ENCODE measurements at regions not wholly inside any gene's neighbourhood (a gene's known extent, or its start where the extent isn't known, plus 50 kb on each side); places are given as distances from the start of the nearest gene placed in this dataset.
"Not testable (repeated sequence)": the region's sequence is repeated elsewhere in the genome, so short reads cannot be mapped to it uniquely, and the experiment has no call there.

GRCh38 chr3:94647131-94647530 is 584.3 kb downstream of the NSUN3 start (continued):
- TF ChIP-seq E2F6 (IDR thresholded peaks at IDR 0.05), result no peak

- H3K4me3 ChIP-seq (ENCODE audit: extremely low read depth in 1 of 4, insufficient read depth in 2 of 4, low read depth in 3 of 4, low read length in 4 of 4); H4K8ac ChIP-seq (ENCODE audit: extremely low read depth, insufficient read depth, low read length); CTCF ChIA-PET (ENCODE audit: partially characterized antibody); H3K23me2 ChIP-seq (ENCODE audit: low read depth, low read length); H2AK5ac ChIP-seq (ENCODE audit: low read depth, low read length); H3K4me1 ChIP-seq (replicated peaks in 1 of 4; ENCODE audit: control insufficient read depth in 3 of 4, insufficient read depth in 4 of 4, low read length in 3 of 4); H3K9me3 ChIP-seq (ENCODE audit: insufficient read depth in 2 of 2, low read depth in 1 of 2, low read length in 1 of 2); H3K27me3 ChIP-seq (replicated peaks in 1 of 4; ENCODE audit: control insufficient read depth in 3 of 4, extremely low read depth in 1 of 4, insufficient read depth in 3 of 4, low read length in 3 of 4); H2BK5ac ChIP-seq (ENCODE audit: low read depth, low read length); H3K56ac ChIP-seq (replicated peaks; ENCODE audit: insufficient read length, low read depth, low read length); H4K91ac ChIP-seq (replicated peaks; ENCODE audit: insufficient read length, low read length); H3K4me2 ChIP-seq (ENCODE audit: insufficient read depth in 1 of 2, low read depth in 2 of 2, low read length in 2 of 2); H3K27ac ChIP-seq (ENCODE audit: low read depth, low read length); H3K4ac ChIP-seq (replicated peaks; ENCODE audit: insufficient read length, low read depth, low read length); H3K18ac ChIP-seq (ENCODE audit: extremely low read depth, low read length); POLR2A ChIA-PET (ENCODE audit: partially characterized antibody); H2BK20ac ChIP-seq (ENCODE audit: low read length); H3K14ac ChIP-seq (ENCODE audit: insufficient read length); H3K36me3 ChIP-seq (ENCODE audit: control insufficient read depth in 2 of 4, insufficient read depth in 4 of 4, low read length in 3 of 4); H2BK15ac ChIP-seq (ENCODE audit: low read length); H4K5ac ChIP-seq (ENCODE audit: insufficient read length, low read depth, low read length); H3K9ac ChIP-seq (replicated peaks in 1 of 4; ENCODE audit: extremely low read depth in 1 of 4, low read depth in 3 of 4, low read length in 3 of 4); H3K79me2 ChIP-seq (ENCODE audit: control insufficient read depth in 1 of 2, insufficient read depth in 2 of 2, low read length in 2 of 2); H2BK120ac ChIP-seq (replicated peaks; ENCODE audit: low read depth, low read length); H4K20me1 ChIP-seq (replicated peaks in 1 of 2; ENCODE audit: control insufficient read depth in 1 of 2, insufficient read depth in 2 of 2, low read length in 2 of 2); H2AFZ ChIP-seq (ENCODE audit: low read length); DNase-seq (ENCODE audit: low read depth in 1 of 2, low spot score in 2 of 2); H3K79me1 ChIP-seq (ENCODE audit: low read depth, low read length); H3K23ac ChIP-seq (ENCODE audit: insufficient read length); H2BK12ac ChIP-seq (ENCODE audit: low read depth, low read length): not testable (repeated sequence)
- WGBS, 2 experiments (ENCODE audit: extremely low coverage in 1 of 2, insufficient coverage in 1 of 2, insufficient read length in 1 of 2, insufficient replicate concordance in 2 of 2, low coverage in 1 of 2, low lambda C conversion rate in 2 of 2, missing lambda C conversion rate in 1 of 2), result 90% methylated on average over 8 of the region's 8 CpGs; no CpG with 5 or more reads in 1 of the 2 experiments
- peak; percentile 63 for FAIRE-seq
Observed at GRCh38 chr3:94648270-94649180, 585.7 kb downstream of the NSUN3 start.

Measured in H1 (cell line).